ENCODE measurements at regions not wholly inside any gene's neighbourhood (a gene's known extent, or its start where the extent isn't known, plus 50 kb on each side); places are given as distances from the start of the nearest gene placed in this dataset.

GRCh38 chr2:217297096-217297495 is 437.2 kb upstream of the TNP1 start:
- Mint-ChIP-seq H3K9me3 (peaks cover 0 to 7% (median 3%) of the 10 kb centered on the region in 3 donors), H3K27me3 (peaks cover 7% of the 10 kb centered on the region), H3K27ac (no peak overlapping the region), H3K36me3 (peaks cover 1% of the 10 kb centered on the region), H3K4me3 (no peak overlapping the region), H3K4me1 (no peaks in the 10 kb centered on the region)

GRCh38 chr2:217294818-217295217 is 435.0 kb upstream of the TNP1 start:
- H3K27ac Mint-ChIP-seq: no peak overlapping the region
- no peaks in the 10 kb centered on the region for H3K36me3 Mint-ChIP-seq
- H3K4me1 Mint-ChIP-seq: no peaks in the 10 kb centered on the region
- peaks cover 1 to 7% (median 3%) of the 10 kb centered on the region in 3 donors for H3K9me3 Mint-ChIP-seq
- H3K27me3 Mint-ChIP-seq: peaks cover 4% of the 10 kb centered on the region
- no peak overlapping the region for H3K4me3 Mint-ChIP-seq

GRCh38 chr2:217294211-217294610 is 434.3 kb upstream of the TNP1 start:
- H3K27me3 Mint-ChIP-seq: peaks cover 4% of the 10 kb centered on the region

GRCh38 chr2:217293607-217294006 is 433.7 kb upstream of the TNP1 start:
- no peak overlapping the region for H3K4me3 Mint-ChIP-seq
- peak overlapping the region in 1 of 3 donors; percentile 26 for H3K27ac Mint-ChIP-seq
- H3K27me3 Mint-ChIP-seq: peaks cover 4% of the 10 kb centered on the region
- peaks cover 1 to 7% (median 3%) of the 10 kb centered on the region in 3 donors for H3K9me3 Mint-ChIP-seq
- H3K4me1 Mint-ChIP-seq: no peaks in the 10 kb centered on the region
- H3K36me3 Mint-ChIP-seq: no peaks in the 10 kb centered on the region

More at GRCh38 chr2:217294211-217294610, 434.3 kb upstream of the TNP1 start:
- Mint-ChIP-seq H3K4me3 (no peak overlapping the region), H3K36me3 (no peaks in the 10 kb centered on the region), H3K4me1 (no peaks in the 10 kb centered on the region), H3K27ac (peak overlapping the region in 1 of 3 donors; percentile 26), H3K9me3 (peaks cover 1 to 7% (median 3%) of the 10 kb centered on the region in 3 donors)

- H3K27me3 Mint-ChIP-seq: peaks cover 4% of the 10 kb centered on the region
- H3K4me3 Mint-ChIP-seq: no peak overlapping the region
- peaks cover 1 to 7% (median 3%) of the 10 kb centered on the region in 3 donors for H3K9me3 Mint-ChIP-seq
- H3K36me3 Mint-ChIP-seq: no peaks in the 10 kb centered on the region
- H3K4me1 Mint-ChIP-seq: no peaks in the 10 kb centered on the region
- peak overlapping the region in 1 of 3 donors; percentile 18 for H3K27ac Mint-ChIP-seq
Measured at GRCh38 chr2:217293046-217293445, 433.2 kb upstream of the TNP1 start.

- peaks cover 4% of the 10 kb centered on the region for H3K27me3 Mint-ChIP-seq
- H3K9me3 Mint-ChIP-seq: peaks cover 0 to 3% (median 0%) of the 10 kb centered on the region in 3 donors
- peak overlapping the region in 1 of 4 donors; percentile 52 for H3K4me3 Mint-ChIP-seq
- no peaks in the 10 kb centered on the region for H3K4me1 Mint-ChIP-seq
- no peaks in the 10 kb centered on the region for H3K36me3 Mint-ChIP-seq
- no peak overlapping the region for H3K27ac Mint-ChIP-seq
Measured at GRCh38 chr2:217291259-217291658, 431.4 kb upstream of the TNP1 start.

GRCh38 chr2:217290467-217290866 is 430.6 kb upstream of the TNP1 start:
- peaks cover 5% of the 10 kb centered on the region for H3K27me3 Mint-ChIP-seq
- no peak overlapping the region for H3K27ac Mint-ChIP-seq
- H3K4me3 Mint-ChIP-seq: no peak overlapping the region
- H3K4me1 Mint-ChIP-seq: no peaks in the 10 kb centered on the region
- H3K36me3 Mint-ChIP-seq: no peaks in the 10 kb centered on the region
- H3K9me3 Mint-ChIP-seq: peaks cover 0 to 3% (median 0%) of the 10 kb centered on the region in 3 donors

- Mint-ChIP-seq H3K4me3 (no peak overlapping the region), H3K27me3 (peaks cover 5% of the 10 kb centered on the region), H3K27ac (no peak overlapping the region), H3K9me3 (peaks cover 0 to 3% (median 0%) of the 10 kb centered on the region in 3 donors), H3K36me3 (no peaks in the 10 kb centered on the region), H3K4me1 (no peaks in the 10 kb centered on the region)
Measured at GRCh38 chr2:217289907-217290280, 430.0 kb upstream of the TNP1 start.

- Mint-ChIP-seq H3K27me3 (peaks cover 5% of the 10 kb centered on the region), H3K4me3 (no peak overlapping the region), H3K9me3 (peaks cover 0 to 3% (median 0%) of the 10 kb centered on the region in 3 donors), H3K4me1 (no peaks in the 10 kb centered on the region), H3K36me3 (no peaks in the 10 kb centered on the region), H3K27ac (no peak overlapping the region)
Measured at GRCh38 chr2:217289177-217289906, 429.5 kb upstream of the TNP1 start.

GRCh38 chr2:217288472-217289063 is 428.7 kb upstream of the TNP1 start:
- H3K9me3 Mint-ChIP-seq: peaks cover 0 to 3% (median 0%) of the 10 kb centered on the region in 3 donors
- H3K4me1 Mint-ChIP-seq: no peaks in the 10 kb centered on the region
- peaks cover 5% of the 10 kb centered on the region for H3K27me3 Mint-ChIP-seq
- no peaks in the 10 kb centered on the region for H3K36me3 Mint-ChIP-seq
- no peak overlapping the region for H3K4me3 Mint-ChIP-seq
- no peak overlapping the region for H3K27ac Mint-ChIP-seq

- Mint-ChIP-seq H3K27me3 (peaks cover 2% of the 10 kb centered on the region), H3K27ac (no peak overlapping the region), H3K36me3 (no peaks in the 10 kb centered on the region), H3K9me3 (peaks cover 0 to 3% (median 0%) of the 10 kb centered on the region in 3 donors), H3K4me1 (no peaks in the 10 kb centered on the region), H3K4me3 (no peak overlapping the region)
Measured at GRCh38 chr2:217286833-217287232, 427.0 kb upstream of the TNP1 start.

GRCh38 chr2:217285926-217286325 is 426.1 kb upstream of the TNP1 start:
- H3K4me3 Mint-ChIP-seq: no peak overlapping the region
- no peak overlapping the region for H3K27ac Mint-ChIP-seq
- H3K36me3 Mint-ChIP-seq: no peaks in the 10 kb centered on the region
- no peaks in the 10 kb centered on the region for H3K4me1 Mint-ChIP-seq
- H3K27me3 Mint-ChIP-seq: peaks cover 2% of the 10 kb centered on the region
- H3K9me3 Mint-ChIP-seq: peaks cover 0 to 1% (median 0%) of the 10 kb centered on the region in 3 donors

- peaks cover 0 to 2% (median 1%) of the 10 kb centered on the region in 3 donors for H3K9me3 Mint-ChIP-seq
- no peaks in the 10 kb centered on the region for H3K36me3 Mint-ChIP-seq
- peaks cover 2% of the 10 kb centered on the region for H3K27me3 Mint-ChIP-seq
- H3K4me3 Mint-ChIP-seq: no peak overlapping the region
- no peak overlapping the region for H3K27ac Mint-ChIP-seq
- H3K4me1 Mint-ChIP-seq: no peaks in the 10 kb centered on the region
Measured at GRCh38 chr2:217283460-217283859, 423.6 kb upstream of the TNP1 start.

GRCh38 chr2:217282531-217282930 is 422.7 kb upstream of the TNP1 start:
- no peaks in the 10 kb centered on the region for H3K36me3 Mint-ChIP-seq
- H3K27me3 Mint-ChIP-seq: peaks cover 4% of the 10 kb centered on the region
- peaks cover 0 to 2% (median 1%) of the 10 kb centered on the region in 3 donors for H3K9me3 Mint-ChIP-seq

GRCh38 chr2:217279556-217279955 is 419.7 kb upstream of the TNP1 start:
- peaks cover 3% of the 10 kb centered on the region for H3K27me3 Mint-ChIP-seq
- no peaks in the 10 kb centered on the region for H3K4me1 Mint-ChIP-seq
- H3K9me3 Mint-ChIP-seq: peaks cover 0 to 2% (median 0%) of the 10 kb centered on the region in 3 donors
- H3K4me3 Mint-ChIP-seq: no peak overlapping the region
- H3K27ac Mint-ChIP-seq: no peak overlapping the region
- no peaks in the 10 kb centered on the region for H3K36me3 Mint-ChIP-seq

More at GRCh38 chr2:217282531-217282930, 422.7 kb upstream of the TNP1 start:
- Mint-ChIP-seq H3K27ac (peak overlapping the region in 1 of 3 donors; percentile 6), H3K4me3 (no peak overlapping the region), H3K4me1 (no peaks in the 10 kb centered on the region)

GRCh38 chr2:217279140-217279539 is 419.3 kb upstream of the TNP1 start:
- H3K36me3 Mint-ChIP-seq: no peaks in the 10 kb centered on the region
- H3K4me1 Mint-ChIP-seq: no peaks in the 10 kb centered on the region
- no peak overlapping the region for H3K4me3 Mint-ChIP-seq
- H3K27me3 Mint-ChIP-seq: peaks cover 6% of the 10 kb centered on the region
- peaks cover 0 to 2% (median 0%) of the 10 kb centered on the region in 3 donors for H3K9me3 Mint-ChIP-seq
- no peak overlapping the region for H3K27ac Mint-ChIP-seq

Data from IgD-negative memory B cell (primary cell).